T47D (cell line): ENCODE measurements at regions not wholly inside any gene's neighbourhood (a gene's known extent, or its start where the extent isn't known, plus 50 kb on each side); places are given as distances from the start of the nearest gene placed in this dataset.
"Not testable (repeated sequence)": the region's sequence is repeated elsewhere in the genome, so short reads cannot be mapped to it uniquely, and the experiment has no call there.

Experiments
- DNase-seq, 2 experiments: peaks; one replicate each; pipeline versions ENCODE4 v3.0.0 to v3.0.0-alpha.2; 2011 to 2012; ENCODE audit warnings: low read depth in 1 of 2, low spot score in 1 of 2
- JUND ChIP-seq: IDR thresholded peaks from 2 replicates; pipeline ENCODE4 v1.6.1; 2012; ENCODE audit warnings: low read depth
- in situ Hi-C: cut with HindIII; loops from 2 replicates; pipeline ENCODE4 v1.10.0; 2016; ENCODE audit warnings: low sequenced_read_pairs, low pct_unique_long_range_greater_than_20kb

- no peak for DNase-seq
- TF ChIP-seq JUND: no peak
- in situ Hi-C loops: no loop called here
Observed at GRCh38 chr2:140108706-140109475, 1328.7 kb upstream of the NXPH2 start.

DNA sequence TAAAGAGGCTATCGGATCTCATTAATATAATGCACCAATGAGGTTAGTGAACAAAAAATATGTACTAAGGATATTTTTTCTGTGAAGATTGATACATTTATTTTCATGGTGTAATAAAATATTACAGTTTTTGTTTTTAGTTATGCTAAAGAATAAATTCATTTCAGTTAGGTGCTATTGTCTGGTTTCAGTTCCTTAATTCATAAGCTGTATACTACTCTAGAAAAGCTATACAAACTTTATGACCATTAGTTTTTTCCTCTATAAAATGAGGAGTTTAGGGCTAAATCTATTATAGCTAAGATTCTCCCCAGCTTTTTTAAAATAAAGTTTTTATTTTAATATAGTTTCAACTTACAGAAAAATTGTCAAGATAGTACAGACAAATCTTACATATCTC lies 1311.7 kb upstream of the NXPH2 start:
- no peak for TF ChIP-seq JUND
- in situ Hi-C loops: no loop called here
- DNase-seq: no peak

GRCh38 chr2:140086964-140087363 lies 1306.8 kb upstream of the NXPH2 start:
- DNase-seq: no peak
- in situ Hi-C loops: no loop called here
- TF ChIP-seq JUND: no peak

- in situ Hi-C loops: no loop called here
- no peak for DNase-seq
- no peak for TF ChIP-seq JUND
Observed at GRCh38 chr2:140085674-140086073, 1305.5 kb upstream of the NXPH2 start.

DNA sequence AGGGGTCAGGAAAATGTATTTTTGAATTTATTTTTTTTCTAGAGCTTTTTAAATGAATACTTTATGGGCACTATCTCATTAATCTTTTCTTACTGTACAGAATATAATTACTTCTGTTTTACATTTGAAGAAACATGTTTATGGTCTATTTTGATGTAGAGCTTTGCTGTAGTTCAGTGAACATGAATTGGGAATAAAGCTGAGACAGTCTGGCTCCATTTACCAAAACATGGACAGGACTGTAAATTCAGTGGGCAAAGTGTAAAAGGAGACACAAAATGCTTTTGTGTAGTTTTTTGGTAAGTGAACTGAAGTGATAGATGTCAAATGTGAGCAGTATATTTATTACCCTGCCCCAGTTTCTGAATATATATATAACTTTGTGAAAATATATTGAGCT lies 1298.8 kb upstream of the NXPH2 start:
- no peak for TF ChIP-seq JUND
- in situ Hi-C loops: no loop called here
- DNase-seq: no peak

GRCh38 chr2:140076164-140076563 lies 1296.0 kb upstream of the NXPH2 start:
- in situ Hi-C loops: no loop called here
- TF ChIP-seq JUND: no peak
- DNase-seq: no peak

DNA sequence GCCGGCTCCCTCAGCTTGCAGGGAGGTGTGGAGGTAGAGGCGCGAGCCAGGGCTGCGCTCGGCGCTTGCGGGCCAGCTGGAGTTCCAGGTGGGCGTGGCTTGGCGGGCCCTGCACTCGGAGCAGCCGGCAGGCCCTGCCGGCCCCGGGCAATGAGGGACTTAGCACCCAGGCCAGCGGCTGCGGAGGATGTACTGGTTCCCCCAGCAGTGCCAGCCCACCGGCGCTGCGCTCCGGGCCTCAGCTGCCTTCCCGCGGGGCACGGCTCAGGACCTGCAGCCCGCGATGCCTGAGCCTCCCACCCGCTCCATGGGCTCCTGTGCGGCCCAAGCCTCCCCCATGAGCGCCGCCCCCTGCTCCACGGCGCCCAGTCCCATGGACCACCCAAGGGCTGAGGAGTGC lies 1293.6 kb upstream of the NXPH2 start:
- in situ Hi-C loops, DNase-seq: not testable (repeated sequence)

- in situ Hi-C loops: no loop called here
- no peak for DNase-seq
- TF ChIP-seq JUND: no peak
Observed at GRCh38 chr2:140067661-140068060, 1287.5 kb upstream of the NXPH2 start.

GRCh38 chr2:140064243-140064642 lies 1284.1 kb upstream of the NXPH2 start:
- DNase-seq: no peak
- in situ Hi-C loops: no loop called here
- no peak for TF ChIP-seq JUND

DNA sequence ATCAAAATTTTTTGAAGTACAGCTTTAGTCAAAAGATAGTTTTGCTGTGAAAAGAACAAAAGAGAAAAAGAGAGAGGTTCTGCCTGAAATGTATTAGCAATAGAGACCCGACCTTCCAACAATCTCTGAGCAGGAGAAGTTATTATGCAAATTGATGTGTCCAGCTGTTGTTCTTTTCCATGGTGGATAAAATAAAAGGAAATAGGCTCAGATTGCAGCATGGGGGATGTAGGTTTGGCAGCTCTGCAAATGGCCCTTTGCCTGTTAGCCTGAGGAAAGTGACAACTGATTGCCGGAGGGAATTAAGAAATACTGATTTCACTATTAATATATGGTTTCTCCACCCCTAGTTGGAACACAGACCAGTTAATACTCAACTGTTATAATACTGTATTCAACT lies 1283.2 kb upstream of the NXPH2 start:
- in situ Hi-C loops: no loop called here
- TF ChIP-seq JUND: no peak

DNA sequence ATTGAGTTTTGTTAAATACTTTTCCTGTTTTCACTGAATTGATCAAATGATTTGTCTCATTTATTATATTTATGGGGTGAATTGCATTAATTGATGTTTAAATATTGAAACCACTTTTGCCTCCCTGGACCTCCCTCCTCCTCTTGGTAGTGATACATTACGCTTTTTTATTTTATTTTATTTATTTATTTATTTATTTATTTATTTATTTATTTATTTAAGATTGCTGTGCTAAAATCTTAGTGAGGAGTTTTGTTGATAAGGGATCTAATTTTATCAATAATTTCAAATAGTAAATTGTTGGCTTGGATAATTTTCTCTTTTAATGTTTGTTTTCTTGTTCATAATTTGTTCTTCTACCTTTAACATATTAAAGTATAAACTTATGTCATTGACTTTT lies 1281.0 kb upstream of the NXPH2 start:
- DNase-seq: no peak
- no peak for TF ChIP-seq JUND
- in situ Hi-C loops: no loop called here

More for the DNA sequence above, 1283.2 kb upstream of the NXPH2 start:
- DNase-seq: no peak

DNA sequence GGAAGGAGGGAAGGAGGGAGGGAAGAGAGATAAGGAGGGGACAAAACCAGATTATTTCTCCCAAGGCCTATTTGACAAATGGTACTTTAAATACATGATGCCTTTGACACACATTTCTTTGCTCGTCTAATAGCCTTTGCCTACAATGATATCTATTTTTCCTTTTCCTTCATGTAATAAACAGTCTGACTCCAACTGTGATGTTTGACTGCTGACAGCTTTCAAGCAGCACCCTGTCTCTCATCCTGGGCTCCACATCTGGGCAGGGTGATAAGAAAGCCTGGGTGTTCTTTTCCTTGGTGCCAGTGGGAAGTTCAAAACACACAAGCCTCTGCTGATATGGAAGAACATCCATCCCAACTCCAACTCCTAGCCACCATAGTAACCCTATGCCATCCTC lies 1277.7 kb upstream of the NXPH2 start:
- in situ Hi-C loops: no loop called here
- DNase-seq: no peak
- no peak for TF ChIP-seq JUND

DNA sequence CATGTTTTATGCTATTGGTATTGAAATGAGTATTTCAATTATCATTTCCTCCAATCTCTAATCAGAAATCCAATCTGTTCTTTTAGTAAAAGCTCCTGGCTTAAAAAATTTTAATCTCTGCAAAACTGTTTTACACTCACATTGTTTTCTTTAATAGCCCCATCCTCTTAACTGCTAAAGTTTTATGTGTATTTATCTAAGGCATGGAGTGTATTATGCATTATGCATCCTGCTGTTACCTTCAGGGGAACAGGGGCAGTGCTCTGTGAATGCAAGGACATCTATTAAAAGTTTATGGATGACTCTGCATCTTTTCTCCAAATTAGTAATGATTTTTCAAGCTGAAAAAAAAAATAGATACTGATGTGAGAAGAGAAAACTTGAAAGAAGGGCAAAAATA lies 1261.6 kb upstream of the NXPH2 start:
- TF ChIP-seq JUND: no peak
- no peak for DNase-seq
- in situ Hi-C loops: no loop called here

- DNase-seq: no peak
- no peak for TF ChIP-seq JUND
- in situ Hi-C loops: no loop called here
Observed at GRCh38 chr2:140041239-140041638, 1261.0 kb upstream of the NXPH2 start.
